HepG2 (cell line): ENCODE measurements at regions not wholly inside any gene's neighbourhood (a gene's known extent, or its start where the extent isn't known, plus 50 kb on each side); places are given as distances from the start of the nearest gene placed in this dataset.

Experiments used
- ATAC-seq: fragments of 200-7000 bp; cut with Tn5 transposase; 3 replicates; pipeline ENCODE4 v1.9.1; 2020; ENCODE audit warnings: mild to moderate bottlenecking, moderate library complexity
- BruUV-seq: library from RNA; stranded (reverse); fragments of 400-500 nt; replicated peaks from 2 replicates; lab custom pipeline; 2021; lab: Mats Ljungman, UMichigan
- CTCF ChIA-PET: fragments of 300-600 bp; formaldehyde crosslinking; extraction: SDS; loops from one replicate; lab custom pipeline; 2021; ENCODE audit warnings: low total read pairs, inconsistent platforms, low intra/inter-chr PET ratio; lab: Yijun Ruan, JAX
- POLR2A ChIA-PET: fragments of 350-600 bp; sonication (Branson Sonifier 250); formaldehyde crosslinking; loops from one replicate; lab custom pipeline; 2020; ENCODE audit warnings: antibody characterized with exemption, inconsistent platforms; lab: Yijun Ruan, JAX
- DNase-seq: peaks from one replicate; pipeline ENCODE4 v3.0.0-alpha.2; 2015; ENCODE audit warnings: low spot score
- FAIRE-seq: peaks from 3 replicates; lab custom pipeline; 2011; peaks lifted over from hg19 to GRCh38; lab: Jason Lieb, UNC
- H2AFZ ChIP-seq: one replicate; pipeline ENCODE4 v1.6.1; 2011; ENCODE audit warnings: low read length, inconsistent platforms
- H3K27ac ChIP-seq: fragments of 300-600 bp; 3 replicates; pipeline ENCODE4 v1.8.0; 2011; ENCODE audit warnings: mixed run types, mild to moderate bottlenecking, mixed read lengths, low read length, inconsistent platforms; ENCODE audit not compliant: insufficient read depth; ENCODE audit errors: extremely low read length
- H3K27me3 ChIP-seq, 2 experiments: fragments of 200-600 bp in 1 of 2; 2 replicates in 1 of 2; 3 replicates in 1 of 2; pipeline versions ENCODE4 v1.6.0 to v1.8.0; 2011; ENCODE audit warnings: low read length in 2 of 2, mild to moderate bottlenecking in 2 of 2, moderate library complexity in 2 of 2, inconsistent platforms in 1 of 2; ENCODE audit not compliant: insufficient read depth in 2 of 2, control insufficient read depth in 1 of 2
- H3K36me3 ChIP-seq, 2 experiments: fragments of 200-600 bp in 1 of 2; replicated peaks in 1 of 2; 2 replicates in 1 of 2; 3 replicates in 1 of 2; pipeline versions ENCODE4 v1.5.1 to v1.8.0; 2011; ENCODE audit warnings: low read length in 2 of 2, inconsistent platforms in 1 of 2; ENCODE audit not compliant: insufficient read depth in 2 of 2, control insufficient read depth in 1 of 2
- H3K4me1 ChIP-seq: 2 replicates; pipeline ENCODE4 v1.5.1; 2012; ENCODE audit warnings: low read length, inconsistent platforms; ENCODE audit not compliant: insufficient read depth
- H3K4me2 ChIP-seq: 2 replicates; pipeline ENCODE4 v1.6.0; 2011; ENCODE audit warnings: low read depth, low read length, inconsistent platforms
- H3K4me3 ChIP-seq, 3 experiments: fragments of 200-600 bp in 1 of 3; sonication (generic), shearing (Covaris generic) in 1 of 3; replicated peaks in 1 of 3; 2 replicates each; pipeline ENCODE4 v1.5.1; 2011 to 2016; ENCODE audit warnings: low read length in 3 of 3, inconsistent platforms in 2 of 3, low read depth in 2 of 3, mild to moderate bottlenecking in 2 of 3, control low read depth in 1 of 3, mixed read lengths in 1 of 3; ENCODE audit not compliant: insufficient read depth in 1 of 3
- H3K79me2 ChIP-seq: one replicate; pipeline ENCODE4 v1.6.1; 2011; ENCODE audit warnings: low read length, inconsistent platforms; ENCODE audit not compliant: insufficient read depth
- H3K9ac ChIP-seq: 2 replicates; pipeline ENCODE4 v1.6.0; 2011; ENCODE audit warnings: mild to moderate bottlenecking, low read depth, low read length, inconsistent platforms; ENCODE audit not compliant: insufficient read depth
- H3K9me3 ChIP-seq: 2 replicates; pipeline ENCODE4 v1.5.1; 2012; ENCODE audit warnings: mild to moderate bottlenecking, low read length
- H4K20me1 ChIP-seq: 2 replicates; pipeline ENCODE4 v1.6.0; 2011; ENCODE audit warnings: inconsistent platforms, mild to moderate bottlenecking, low read length, moderate library complexity; ENCODE audit not compliant: insufficient read depth
- NFKB2 ChIP-seq: sonication (generic); formaldehyde crosslinking; IDR thresholded peaks from 2 replicates; pipeline ENCODE4 v1.4.0; 2020; ENCODE audit warnings: missing genetic modification reagents, borderline replicate concordance
- ZMAT3 ChIP-seq: sonication (generic); formaldehyde crosslinking; conservative IDR thresholded peaks from 2 replicates; pipeline ENCODE4 v1.7.0; 2021; ENCODE audit warnings: missing genetic modification reagents
- ZNF207 ChIP-seq: fragments of 450-650 bp; IDR thresholded peaks from 2 replicates; pipeline ENCODE4 v1.6.1; 2016; ENCODE audit warnings: antibody characterized with exemption, borderline replicate concordance
- ZNF230 ChIP-seq: sonication (generic); formaldehyde crosslinking; IDR thresholded peaks from 2 replicates; pipeline ENCODE4 v1.4.0; 2020; ENCODE audit warnings: mild to moderate bottlenecking, missing genetic modification reagents
- WGBS: methylation state at CpG from one replicate; pipeline ENCODE4 v1.1.6; 2017; ENCODE audit warnings: low lambda C conversion rate; 5-methylcytosine and 5-hydroxymethylcytosine counted together
- in situ Hi-C: cut with HindIII; loops from 2 replicates; pipeline ENCODE4 v1.10.0; 2017; ENCODE audit warnings: low pct_unique_long_range_greater_than_20kb; ENCODE audit not compliant: extremely low pct_ligation_motif_present
- intact Hi-C: fragments of 100-400 bp; cut with micrococcal nuclease; formaldehyde crosslinking; loops from one replicate; pipeline ENCODE4 v1.10.0; 2022; ENCODE audit not compliant: unreplicated experiment
- TF ChIP-seq, protein P1 (sequence below): sonication (generic); formaldehyde crosslinking; IDR thresholded peaks from 2 replicates; pipeline ENCODE4 v1.4.0; 2020; ENCODE audit warnings: low read depth, missing genetic modification reagents

GRCh38 chr13:79781829-79782540 is 301.0 kb downstream of the NDFIP2 start:
- POLR2A ChIA-PET: no interaction called here
- no peaks in the 10 kb centered on the region for H4K20me1 ChIP-seq
- DNase-seq (no peak), FAIRE-seq (no peak), ATAC-seq (no peak)
- H3K4me1 ChIP-seq: peaks cover 12% of the 10 kb centered on the region; the same call in 1 of the 2 replicates
- H3K27ac ChIP-seq: no peak overlapping the region
- 42% methylated on average over 5 of the region's 5 CpGs for WGBS
- H2AFZ ChIP-seq: no peak overlapping the region
- no peak overlapping the region for H3K4me2 ChIP-seq
- no TSS peak for BruUV-seq
- in situ Hi-C loops (loop anchor here (25.0 kb wide), 1 partner anchor 580 kb away; no protein-coding TSS in a partner anchor), intact Hi-C loops (no loop called here)
- no peaks in the 10 kb centered on the region for H3K79me2 ChIP-seq
- CTCF ChIA-PET: no interaction called here
- H3K9me3 ChIP-seq: peaks cover under 1% of the 10 kb centered on the region; the same call in 1 of the 2 replicates
- no peak overlapping the region for H3K4me3 ChIP-seq
- no peaks in the 10 kb centered on the region for H3K27me3 ChIP-seq
- TF ChIP-seq ZMAT3 (CRISPR knock-in tag): no peak
- no peak for TF ChIP-seq ZNF230 (CRISPR knock-in tag)
- TF ChIP-seq, protein P1, sequence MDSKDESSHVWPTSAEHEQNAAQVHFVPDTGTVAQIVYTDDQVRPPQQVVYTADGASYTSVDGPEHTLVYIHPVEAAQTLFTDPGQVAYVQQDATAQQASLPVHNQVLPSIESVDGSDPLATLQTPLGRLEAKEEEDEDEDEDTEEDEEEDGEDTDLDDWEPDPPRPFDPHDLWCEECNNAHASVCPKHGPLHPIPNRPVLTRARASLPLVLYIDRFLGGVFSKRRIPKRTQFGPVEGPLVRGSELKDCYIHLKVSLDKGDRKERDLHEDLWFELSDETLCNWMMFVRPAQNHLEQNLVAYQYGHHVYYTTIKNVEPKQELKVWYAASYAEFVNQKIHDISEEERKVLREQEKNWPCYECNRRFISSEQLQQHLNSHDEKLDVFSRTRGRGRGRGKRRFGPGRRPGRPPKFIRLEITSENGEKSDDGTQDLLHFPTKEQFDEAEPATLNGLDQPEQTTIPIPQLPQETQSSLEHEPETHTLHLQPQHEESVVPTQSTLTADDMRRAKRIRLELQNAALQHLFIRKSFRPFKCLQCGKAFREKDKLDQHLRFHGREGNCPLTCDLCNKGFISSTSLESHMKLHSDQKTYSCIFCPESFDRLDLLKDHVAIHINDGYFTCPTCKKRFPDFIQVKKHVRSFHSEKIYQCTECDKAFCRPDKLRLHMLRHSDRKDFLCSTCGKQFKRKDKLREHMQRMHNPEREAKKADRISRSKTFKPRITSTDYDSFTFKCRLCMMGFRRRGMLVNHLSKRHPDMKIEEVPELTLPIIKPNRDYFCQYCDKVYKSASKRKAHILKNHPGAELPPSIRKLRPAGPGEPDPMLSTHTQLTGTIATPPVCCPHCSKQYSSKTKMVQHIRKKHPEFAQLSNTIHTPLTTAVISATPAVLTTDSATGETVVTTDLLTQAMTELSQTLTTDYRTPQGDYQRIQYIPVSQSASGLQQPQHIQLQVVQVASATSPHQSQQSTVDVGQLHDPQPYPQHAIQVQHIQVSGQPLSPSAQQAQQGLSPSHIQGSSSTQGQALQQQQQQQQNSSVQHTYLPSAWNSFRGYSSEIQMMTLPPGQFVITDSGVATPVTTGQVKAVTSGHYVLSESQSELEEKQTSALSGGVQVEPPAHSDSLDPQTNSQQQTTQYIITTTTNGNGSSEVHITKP (CRISPR knock-in tag): no peak
- no peak for TF ChIP-seq ZNF207
- no peak for TF ChIP-seq NFKB2
- no peaks in the 10 kb centered on the region for H3K36me3 ChIP-seq
- H3K9ac ChIP-seq: no peak overlapping the region
